ENCODE measurements at regions not wholly inside any gene's neighbourhood (a gene's known extent, or its start where the extent isn't known, plus 50 kb on each side); places are given as distances from the start of the nearest gene placed in this dataset.

DNA sequence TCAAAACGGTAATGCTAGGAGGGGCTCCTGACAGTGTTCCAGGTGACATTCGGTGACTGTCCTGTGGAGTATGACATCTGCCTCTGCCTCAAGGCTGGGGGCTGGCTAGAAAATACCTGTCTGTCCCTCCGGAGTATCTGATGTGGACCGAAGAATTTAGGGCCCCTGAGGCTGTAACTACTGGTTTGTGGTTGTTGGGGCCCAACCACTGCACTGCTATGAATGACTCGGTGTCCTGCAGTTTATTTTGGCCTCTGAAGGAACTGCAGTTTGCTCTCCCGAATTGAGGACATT is 198.9 kb upstream of the CAND1 start:
- DNase-seq (ENCODE audit: low spot score) (no peak), ATAC-seq (no peak)
- Histone ChIP-seq H3K4me2 (peak overlapping the region; percentile 97), H3F3A (replicated peaks; ENCODE audit: low read depth) (peaks cover 6% of the 10 kb centered on the region; the same call in 1 of the 2 replicates), H3K9me2 (ENCODE audit: insufficient read depth) (no peaks in the 10 kb centered on the region), H3K4me3 (peak overlapping the region; percentile 86), H3K79me2 (replicated peaks; ENCODE audit: insufficient read depth) (peaks cover 28% of the 10 kb centered on the region), H3K27me3 (ENCODE audit: insufficient read depth) (peaks cover 33% of the 10 kb centered on the region), H4K20me1 (replicated peaks; ENCODE audit: insufficient read depth) (peaks cover 5% of the 10 kb centered on the region; the same call in 1 of the 2 replicates), H3K27ac (ENCODE audit: low read depth) (no peak overlapping the region), H2AFZ (peak overlapping the region; percentile 95), H3K36me3 (ENCODE audit: insufficient read depth) (no peaks in the 10 kb centered on the region), H3K4me1 (ENCODE audit: insufficient read depth) (peaks cover 19% of the 10 kb centered on the region)
- Mint-ChIP-seq H3K27ac (no peak overlapping the region), H3K27me3 (ENCODE audit: insufficient read depth, low read depth, poor library complexity) (peaks cover 14% of the 10 kb centered on the region), H3K36me3 (ENCODE audit: low read depth) (no peaks in the 10 kb centered on the region), H3K4me1 (peaks cover 21% of the 10 kb centered on the region), H3K4me3 (peak overlapping the region; percentile 83), H3K9me3 (no peaks in the 10 kb centered on the region; the same call in 2 of the 3 replicates)
- TF ChIP-seq, protein P1, sequence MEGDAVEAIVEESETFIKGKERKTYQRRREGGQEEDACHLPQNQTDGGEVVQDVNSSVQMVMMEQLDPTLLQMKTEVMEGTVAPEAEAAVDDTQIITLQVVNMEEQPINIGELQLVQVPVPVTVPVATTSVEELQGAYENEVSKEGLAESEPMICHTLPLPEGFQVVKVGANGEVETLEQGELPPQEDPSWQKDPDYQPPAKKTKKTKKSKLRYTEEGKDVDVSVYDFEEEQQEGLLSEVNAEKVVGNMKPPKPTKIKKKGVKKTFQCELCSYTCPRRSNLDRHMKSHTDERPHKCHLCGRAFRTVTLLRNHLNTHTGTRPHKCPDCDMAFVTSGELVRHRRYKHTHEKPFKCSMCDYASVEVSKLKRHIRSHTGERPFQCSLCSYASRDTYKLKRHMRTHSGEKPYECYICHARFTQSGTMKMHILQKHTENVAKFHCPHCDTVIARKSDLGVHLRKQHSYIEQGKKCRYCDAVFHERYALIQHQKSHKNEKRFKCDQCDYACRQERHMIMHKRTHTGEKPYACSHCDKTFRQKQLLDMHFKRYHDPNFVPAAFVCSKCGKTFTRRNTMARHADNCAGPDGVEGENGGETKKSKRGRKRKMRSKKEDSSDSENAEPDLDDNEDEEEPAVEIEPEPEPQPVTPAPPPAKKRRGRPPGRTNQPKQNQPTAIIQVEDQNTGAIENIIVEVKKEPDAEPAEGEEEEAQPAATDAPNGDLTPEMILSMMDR (conservative IDR thresholded peaks at IDR 0.05; ENCODE audit: low read depth in 2 of 2): no peak
- TF ChIP-seq ZNF462 (CRISPR knock-in tag; IDR thresholded peaks at IDR 0.05) (no peak), JUNB (IDR thresholded peaks at IDR 0.05; ENCODE audit: unreplicated experiment) (no peak), CREB1 (CRISPR knock-in tag; IDR thresholded peaks at IDR 0.05; ENCODE audit: low read depth) (no peak), NANOG (IDR thresholded peaks at IDR 0.05; ENCODE audit: borderline replicate concordance) (no peak), POLR2AphosphoS5 (IDR thresholded peaks at IDR 0.05; ENCODE audit: low read depth) (no peak), STAT1 (IDR thresholded peaks at IDR 0.05; ENCODE audit: unreplicated experiment) (no peak), EZH2phosphoT487 (IDR thresholded peaks at IDR 0.05; ENCODE audit: unreplicated experiment) (no peak), EZH2 (IDR thresholded peaks at IDR 0.05; ENCODE audit: low read depth, unreplicated experiment) (no peak), REST (IDR thresholded peaks at IDR 0.05; ENCODE audit: unreplicated experiment) (no peak), ZNF114 (CRISPR knock-in tag; IDR thresholded peaks at IDR 0.05) (no peak), ZNF331 (CRISPR knock-in tag; IDR thresholded peaks at IDR 0.05; ENCODE audit: low read depth) (no peak)
- TF ChIP-seq, protein P2, sequence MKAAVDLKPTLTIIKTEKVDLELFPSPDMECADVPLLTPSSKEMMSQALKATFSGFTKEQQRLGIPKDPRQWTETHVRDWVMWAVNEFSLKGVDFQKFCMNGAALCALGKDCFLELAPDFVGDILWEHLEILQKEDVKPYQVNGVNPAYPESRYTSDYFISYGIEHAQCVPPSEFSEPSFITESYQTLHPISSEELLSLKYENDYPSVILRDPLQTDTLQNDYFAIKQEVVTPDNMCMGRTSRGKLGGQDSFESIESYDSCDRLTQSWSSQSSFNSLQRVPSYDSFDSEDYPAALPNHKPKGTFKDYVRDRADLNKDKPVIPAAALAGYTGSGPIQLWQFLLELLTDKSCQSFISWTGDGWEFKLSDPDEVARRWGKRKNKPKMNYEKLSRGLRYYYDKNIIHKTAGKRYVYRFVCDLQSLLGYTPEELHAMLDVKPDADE (IDR thresholded peaks at IDR 0.05): no peak
